ENCODE measurements at regions not wholly inside any gene's neighbourhood (a gene's known extent, or its start where the extent isn't known, plus 50 kb on each side); places are given as distances from the start of the nearest gene placed in this dataset.

- TF ChIP-seq EZH2 (IDR thresholded peaks at IDR 0.05; ENCODE audit: low read length, unreplicated experiment): no peak
- no peak for TF ChIP-seq CTCF (conservative IDR thresholded peaks at IDR 0.05; ENCODE audit: low read depth, low read length)
These were observed 457.8 kb downstream of the TRAM1L1 start for GRCh38 chr4:116627545-116627944.

Data from PC-3 (cell line).